ENCODE measurements at regions not wholly inside any gene's neighbourhood (a gene's known extent, or its start where the extent isn't known, plus 50 kb on each side); places are given as distances from the start of the nearest gene placed in this dataset.

GRCh38 chr2:228303960-228304359 is 122.5 kb upstream of the SPHKAP start:
- no peak for TF ChIP-seq CTCF (IDR thresholded peaks at IDR 0.05; ENCODE audit: low read depth, low read length)
- Histone ChIP-seq H3K27ac (ENCODE audit: low read depth, low read length) (no peak overlapping the region), H3K4me3 (ENCODE audit: low read depth, low read length) (no peak overlapping the region), H3K9me3 (ENCODE audit: control insufficient read depth, insufficient read depth, low read length) (peaks cover 14% of the 10 kb centered on the region; the same call in 1 of the 2 replicates), H3K27me3 (ENCODE audit: control insufficient read depth, insufficient read depth, low read length) (no peaks in the 10 kb centered on the region)
- CTCF ChIA-PET, result interaction anchor here (0.5 kb wide), 1 partner anchor 230 kb away, joined by 4 read pairs; no protein-coding TSS in a partner anchor
- no peak for DNase-seq (ENCODE audit: low read depth, low spot score)
- POLR2A ChIA-PET, result no interaction called here

GRCh38 chr2:228283491-228284171 is 102.1 kb upstream of the SPHKAP start:
- H3K9me3 ChIP-seq (ENCODE audit: control insufficient read depth, insufficient read depth, low read length), result peaks cover 3% of the 10 kb centered on the region; the same call in 1 of the 2 replicates
- no peaks in the 10 kb centered on the region for H3K27me3 ChIP-seq (ENCODE audit: control insufficient read depth, insufficient read depth, low read length)
- DNase-seq (ENCODE audit: low read depth, low spot score), result no peak
- no peak overlapping the region for H3K27ac ChIP-seq (ENCODE audit: low read depth, low read length)
- ChIA-PET CTCF (no interaction called here), POLR2A (no interaction called here)
- no peak overlapping the region for H3K4me3 ChIP-seq (ENCODE audit: low read depth, low read length)
- no peak for TF ChIP-seq CTCF (IDR thresholded peaks at IDR 0.05; ENCODE audit: low read depth, low read length)

- no peak for TF ChIP-seq CTCF (IDR thresholded peaks at IDR 0.05; ENCODE audit: low read depth, low read length)
- H3K27ac ChIP-seq (ENCODE audit: low read depth, low read length), result no peak overlapping the region
- peaks cover 4% of the 10 kb centered on the region; the same call in 1 of the 2 replicates for H3K9me3 ChIP-seq (ENCODE audit: control insufficient read depth, insufficient read depth, low read length)
- no peak for DNase-seq (ENCODE audit: low read depth, low spot score)
- ChIA-PET CTCF (no interaction called here), POLR2A (no interaction called here)
- no peak overlapping the region for H3K4me3 ChIP-seq (ENCODE audit: low read depth, low read length)
- no peaks in the 10 kb centered on the region for H3K27me3 ChIP-seq (ENCODE audit: control insufficient read depth, insufficient read depth, low read length)
Measured at GRCh38 chr2:228282376-228282775, 100.9 kb upstream of the SPHKAP start.

DNA sequence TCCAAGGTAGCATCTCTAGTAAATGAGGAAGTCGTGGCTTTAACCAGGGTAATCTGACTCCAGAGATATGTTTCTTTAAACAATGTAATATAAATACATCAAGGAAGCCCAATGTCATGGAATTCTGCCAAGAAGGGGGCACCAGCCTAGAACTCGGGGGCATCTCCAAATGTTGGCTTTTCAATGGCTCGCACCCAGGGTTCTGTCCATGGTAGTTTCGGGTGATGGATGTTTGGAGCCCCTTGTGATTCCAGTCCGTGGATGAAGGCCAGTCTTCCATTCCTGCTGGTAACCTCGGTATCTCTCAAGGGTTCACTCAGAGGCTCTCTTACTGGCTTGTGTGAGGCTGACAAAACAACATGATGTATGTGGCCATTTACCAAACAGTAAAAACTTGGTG is 91.7 kb upstream of the SPHKAP start:
- no peak overlapping the region for H3K4me3 ChIP-seq (ENCODE audit: low read depth, low read length)
- POLR2A ChIA-PET, result no interaction called here
- no peak overlapping the region for H3K27ac ChIP-seq (ENCODE audit: low read depth, low read length)
- peaks cover 11% of the 10 kb centered on the region for H3K9me3 ChIP-seq (ENCODE audit: control insufficient read depth, insufficient read depth, low read length)
- CTCF ChIA-PET, result no interaction called here
- TF ChIP-seq CTCF (IDR thresholded peaks at IDR 0.05; ENCODE audit: low read depth, low read length), result no peak
- no peaks in the 10 kb centered on the region for H3K27me3 ChIP-seq (ENCODE audit: control insufficient read depth, insufficient read depth, low read length)
- no peak for DNase-seq (ENCODE audit: low read depth, low spot score)

- ChIA-PET CTCF (no interaction called here), POLR2A (no interaction called here)
- no peak for DNase-seq (ENCODE audit: low read depth, low spot score)
- TF ChIP-seq CTCF (IDR thresholded peaks at IDR 0.05; ENCODE audit: low read depth, low read length), result no peak
- no peak overlapping the region for H3K4me3 ChIP-seq (ENCODE audit: low read depth, low read length)
- no peaks in the 10 kb centered on the region for H3K27me3 ChIP-seq (ENCODE audit: control insufficient read depth, insufficient read depth, low read length)
- H3K27ac ChIP-seq (ENCODE audit: low read depth, low read length), result no peak overlapping the region
- H3K9me3 ChIP-seq (ENCODE audit: control insufficient read depth, insufficient read depth, low read length), result peaks cover 9% of the 10 kb centered on the region
Measured at GRCh38 chr2:228269351-228269750, 87.9 kb upstream of the SPHKAP start.

Measured in AG04450 (cell line).